Neural progenitor cell (in vitro differentiated cells): ENCODE measurements at regions not wholly inside any gene's neighbourhood (a gene's known extent, or its start where the extent isn't known, plus 50 kb on each side); places are given as distances from the start of the nearest gene placed in this dataset.

ENCODE experiments used
- DNase-seq: peaks from one replicate; pipeline ENCODE4 v3.0.0-alpha.2; 2016; ENCODE audit warnings: low spot score
- H2AFZ ChIP-seq: fragments of 200-600 bp; sonication (generic); replicated peaks from 2 replicates; pipeline ENCODE4 v1.6.1; 2016; ENCODE audit warnings: antibody characterized with exemption
- H3F3A ChIP-seq: fragments of 200-600 bp; sonication (generic); 2 replicates; pipeline ENCODE4 v1.6.1; 2016; ENCODE audit warnings: antibody characterized with exemption, low read depth
- H3K27ac ChIP-seq: fragments of 200-600 bp; sonication (generic); 2 replicates; pipeline ENCODE4 v1.5.1; 2016; ENCODE audit warnings: mild to moderate bottlenecking
- H3K27me3 ChIP-seq: fragments of 200-600 bp; sonication (generic); 2 replicates; pipeline ENCODE4 v1.6.1; 2016; ENCODE audit warnings: mild to moderate bottlenecking, moderate library complexity
- H3K36me3 ChIP-seq: fragments of 200-600 bp; sonication (generic); 2 replicates; pipeline ENCODE4 v1.5.1; 2016
- H3K4me1 ChIP-seq: fragments of 200-600 bp; sonication (generic); 2 replicates; pipeline ENCODE4 v1.6.1; 2016; ENCODE audit warnings: mixed run types
- H3K4me2 ChIP-seq: fragments of 200-600 bp; sonication (generic); 2 replicates; pipeline ENCODE4 v1.6.1; 2016
- H3K4me3 ChIP-seq: fragments of 200-600 bp; sonication (generic); 2 replicates; pipeline ENCODE4 v1.5.1; 2016
- H3K79me2 ChIP-seq: fragments of 200-600 bp; sonication (generic); 2 replicates; pipeline ENCODE4 v1.6.1; 2016; ENCODE audit warnings: low read depth
- H3K9ac ChIP-seq: fragments of 200-600 bp; sonication (generic); 2 replicates; pipeline ENCODE4 v1.6.1; 2016
- H3K9me3 ChIP-seq: fragments of 200-600 bp; sonication (generic); 2 replicates; pipeline ENCODE4 v1.5.1; 2016; ENCODE audit warnings: low read depth
- H4K20me1 ChIP-seq: fragments of 200-600 bp; sonication (generic); 2 replicates; pipeline ENCODE4 v1.6.1; 2016; ENCODE audit warnings: low read depth
- H3K27ac Mint-ChIP-seq: 3 replicates; pipeline ENCODE4 v1.8.0; 2021; ENCODE audit warnings: mixed read lengths
- H3K27me3 Mint-ChIP-seq: 2 replicates; pipeline ENCODE4 v1.8.0; 2022; ENCODE audit warnings: low read depth, mild to moderate bottlenecking, inconsistent platforms, moderate library complexity, mixed read lengths; ENCODE audit not compliant: insufficient read depth
- H3K36me3 Mint-ChIP-seq: 3 replicates; pipeline ENCODE4 v1.8.0; 2021; ENCODE audit warnings: mixed read lengths
- H3K4me1 Mint-ChIP-seq: 3 replicates; pipeline ENCODE4 v1.8.0; 2021; ENCODE audit warnings: mixed read lengths
- H3K4me3 Mint-ChIP-seq: 3 replicates; pipeline ENCODE4 v1.8.0; 2021; ENCODE audit warnings: mild to moderate bottlenecking, moderate library complexity, mixed read lengths
- H3K9me3 Mint-ChIP-seq: 3 replicates; pipeline ENCODE4 v1.8.0; 2020; ENCODE audit warnings: mixed read lengths
- EZH2 ChIP-seq: fragments of 200-600 bp; sonication (generic); IDR thresholded peaks from 2 replicates; pipeline ENCODE4 v1.6.1; 2017; ENCODE audit warnings: antibody characterized with exemption, mild to moderate bottlenecking, moderate library complexity
- EZH2phosphoT487 ChIP-seq: fragments of 200-600 bp; sonication (generic); IDR thresholded peaks from 2 replicates; pipeline ENCODE4 v1.6.1; 2017; ENCODE audit warnings: antibody characterized with exemption
- TF ChIP-seq, protein P1 (sequence below): fragments of 200-600 bp; sonication (generic); IDR thresholded peaks from 2 replicates; pipeline ENCODE4 v1.5.1; 2017; ENCODE audit warnings: antibody characterized with exemption, mild to moderate bottlenecking

DNA sequence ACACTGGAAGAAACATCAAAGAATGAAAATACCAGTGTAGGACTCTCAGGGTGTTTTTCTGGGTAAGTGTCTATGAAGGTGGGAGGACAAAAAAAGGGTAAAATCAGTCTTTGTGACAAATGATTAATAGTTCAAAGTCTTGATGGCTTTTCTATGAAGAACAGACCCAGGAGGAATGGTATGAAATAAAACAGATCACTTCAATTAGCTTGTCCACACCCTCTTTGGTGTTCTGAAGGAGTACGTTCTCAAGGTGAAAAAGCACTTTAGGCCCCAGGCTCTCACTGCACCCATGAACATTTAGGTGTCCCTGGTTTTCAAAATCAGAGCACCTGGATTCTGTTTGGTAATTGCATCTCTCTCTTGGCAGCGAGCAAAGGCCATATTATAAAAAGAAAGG, 383.6 kb upstream of the NR2F2 start:
- H3K27me3 ChIP-seq = no peaks in the 10 kb centered on the region
- no peaks in the 10 kb centered on the region for H3K36me3 Mint-ChIP-seq
- no peak overlapping the region for H3K4me2 ChIP-seq
- H3K27me3 Mint-ChIP-seq = peaks cover 11% of the 10 kb centered on the region
- H3F3A ChIP-seq = no peaks in the 10 kb centered on the region
- no peak overlapping the region for H3K9ac ChIP-seq
- H3K27ac ChIP-seq = no peak overlapping the region
- H4K20me1 ChIP-seq = no peaks in the 10 kb centered on the region
- no peak overlapping the region for H3K4me3 Mint-ChIP-seq
- no peaks in the 10 kb centered on the region for H3K79me2 ChIP-seq
- no peaks in the 10 kb centered on the region for H3K36me3 ChIP-seq
- no peak for DNase-seq
- H3K27ac Mint-ChIP-seq = no peak overlapping the region
- H3K4me3 ChIP-seq = no peak overlapping the region
- H3K4me1 Mint-ChIP-seq = peaks cover 42% of the 10 kb centered on the region
- peaks cover 7% of the 10 kb centered on the region for H3K9me3 Mint-ChIP-seq
- TF ChIP-seq, protein P1, sequence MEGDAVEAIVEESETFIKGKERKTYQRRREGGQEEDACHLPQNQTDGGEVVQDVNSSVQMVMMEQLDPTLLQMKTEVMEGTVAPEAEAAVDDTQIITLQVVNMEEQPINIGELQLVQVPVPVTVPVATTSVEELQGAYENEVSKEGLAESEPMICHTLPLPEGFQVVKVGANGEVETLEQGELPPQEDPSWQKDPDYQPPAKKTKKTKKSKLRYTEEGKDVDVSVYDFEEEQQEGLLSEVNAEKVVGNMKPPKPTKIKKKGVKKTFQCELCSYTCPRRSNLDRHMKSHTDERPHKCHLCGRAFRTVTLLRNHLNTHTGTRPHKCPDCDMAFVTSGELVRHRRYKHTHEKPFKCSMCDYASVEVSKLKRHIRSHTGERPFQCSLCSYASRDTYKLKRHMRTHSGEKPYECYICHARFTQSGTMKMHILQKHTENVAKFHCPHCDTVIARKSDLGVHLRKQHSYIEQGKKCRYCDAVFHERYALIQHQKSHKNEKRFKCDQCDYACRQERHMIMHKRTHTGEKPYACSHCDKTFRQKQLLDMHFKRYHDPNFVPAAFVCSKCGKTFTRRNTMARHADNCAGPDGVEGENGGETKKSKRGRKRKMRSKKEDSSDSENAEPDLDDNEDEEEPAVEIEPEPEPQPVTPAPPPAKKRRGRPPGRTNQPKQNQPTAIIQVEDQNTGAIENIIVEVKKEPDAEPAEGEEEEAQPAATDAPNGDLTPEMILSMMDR = no peak
- TF ChIP-seq EZH2 = no peak
- TF ChIP-seq EZH2phosphoT487 = no peak
- H3K9me3 ChIP-seq = no peaks in the 10 kb centered on the region
- peaks cover 12% of the 10 kb centered on the region for H3K4me1 ChIP-seq
- no peak overlapping the region for H2AFZ ChIP-seq

DNA sequence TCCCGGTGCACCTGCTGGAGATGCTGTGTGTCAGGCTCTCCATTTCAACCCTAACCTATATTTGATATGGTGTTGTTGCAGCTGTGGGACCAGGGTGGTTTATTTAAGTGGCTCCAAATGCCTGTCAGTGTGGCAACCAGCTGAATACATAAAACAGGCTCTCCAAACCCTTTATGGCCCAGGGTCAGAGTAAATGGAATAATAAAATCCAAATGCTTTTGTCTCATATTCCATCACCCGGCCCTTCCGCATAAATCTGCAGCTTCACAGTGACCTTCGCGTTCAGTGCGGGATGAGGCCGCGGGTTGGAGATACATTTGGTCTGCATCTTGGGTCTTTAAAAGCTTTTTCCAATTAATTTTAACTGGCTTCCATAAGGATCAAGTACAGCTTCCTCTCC, 382.1 kb upstream of the NR2F2 start:
- H3K27me3 ChIP-seq = no peaks in the 10 kb centered on the region
- peaks cover 3% of the 10 kb centered on the region for H3K27me3 Mint-ChIP-seq
- TF ChIP-seq EZH2 (no peak), EZH2phosphoT487 (no peak)
- TF ChIP-seq, protein P1 = no peak
- H4K20me1 ChIP-seq = no peaks in the 10 kb centered on the region
- H3K79me2 ChIP-seq = no peaks in the 10 kb centered on the region
- no peak for DNase-seq
- no peaks in the 10 kb centered on the region for H3K36me3 Mint-ChIP-seq
- no peak overlapping the region for H3K4me2 ChIP-seq
- H3K36me3 ChIP-seq = no peaks in the 10 kb centered on the region
- H3K9me3 ChIP-seq = no peaks in the 10 kb centered on the region
- no peak overlapping the region for H3K4me3 ChIP-seq
- H3K9me3 Mint-ChIP-seq = peaks cover 13% of the 10 kb centered on the region
- H3K27ac ChIP-seq = no peak overlapping the region
- no peaks in the 10 kb centered on the region for H3F3A ChIP-seq
- H3K4me1 Mint-ChIP-seq = peaks cover 35% of the 10 kb centered on the region
- H3K27ac Mint-ChIP-seq = no peak overlapping the region
- no peak overlapping the region for H3K9ac ChIP-seq
- no peak overlapping the region for H3K4me3 Mint-ChIP-seq
- no peak overlapping the region for H2AFZ ChIP-seq
- peaks cover 12% of the 10 kb centered on the region for H3K4me1 ChIP-seq

DNA sequence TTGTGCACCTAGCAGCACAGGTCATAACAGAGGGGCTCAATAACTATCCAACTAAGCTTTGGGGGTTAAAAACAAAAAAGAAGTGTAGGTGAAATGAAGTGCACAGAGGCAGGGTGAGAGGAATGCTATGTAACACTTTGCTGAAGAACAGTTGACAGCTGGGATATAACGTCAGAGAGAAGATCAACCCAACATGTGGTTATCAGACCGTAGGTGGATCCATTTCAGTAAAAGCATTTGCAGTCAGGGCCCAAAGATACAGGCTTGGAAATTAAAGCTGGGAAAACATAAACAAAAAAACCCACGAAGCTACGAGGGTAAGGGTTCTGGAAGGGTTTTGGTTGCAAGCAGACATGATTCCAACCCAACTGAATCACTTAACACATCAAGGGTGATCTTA, 377.5 kb upstream of the NR2F2 start:
- no peaks in the 10 kb centered on the region for H3K27me3 ChIP-seq
- TF ChIP-seq EZH2phosphoT487 = no peak
- TF ChIP-seq, protein P1 = no peak
- no peak for TF ChIP-seq EZH2
- DNase-seq = no peak
- no peak overlapping the region for H3K27ac ChIP-seq
- no peaks in the 10 kb centered on the region for H3K79me2 ChIP-seq
- no peaks in the 10 kb centered on the region for H3K36me3 ChIP-seq
- no peak overlapping the region for H3K9ac ChIP-seq
- H3K36me3 Mint-ChIP-seq = peaks cover 5% of the 10 kb centered on the region
- no peak overlapping the region for H3K27ac Mint-ChIP-seq
- peaks cover 5% of the 10 kb centered on the region for H3K9me3 ChIP-seq
- peaks cover 3% of the 10 kb centered on the region for H3K27me3 Mint-ChIP-seq
- H4K20me1 ChIP-seq = no peaks in the 10 kb centered on the region
- H3F3A ChIP-seq = no peaks in the 10 kb centered on the region
- no peak overlapping the region for H3K4me3 Mint-ChIP-seq
- H3K4me1 Mint-ChIP-seq = peaks cover 14% of the 10 kb centered on the region
- no peak overlapping the region for H2AFZ ChIP-seq
- H3K4me1 ChIP-seq = peaks cover 4% of the 10 kb centered on the region
- H3K4me2 ChIP-seq = no peak overlapping the region
- H3K4me3 ChIP-seq = no peak overlapping the region
- H3K9me3 Mint-ChIP-seq = peaks cover 30% of the 10 kb centered on the region
